ENCODE measurements at regions not wholly inside any gene's neighbourhood (a gene's known extent, or its start where the extent isn't known, plus 50 kb on each side); places are given as distances from the start of the nearest gene placed in this dataset.

DNA sequence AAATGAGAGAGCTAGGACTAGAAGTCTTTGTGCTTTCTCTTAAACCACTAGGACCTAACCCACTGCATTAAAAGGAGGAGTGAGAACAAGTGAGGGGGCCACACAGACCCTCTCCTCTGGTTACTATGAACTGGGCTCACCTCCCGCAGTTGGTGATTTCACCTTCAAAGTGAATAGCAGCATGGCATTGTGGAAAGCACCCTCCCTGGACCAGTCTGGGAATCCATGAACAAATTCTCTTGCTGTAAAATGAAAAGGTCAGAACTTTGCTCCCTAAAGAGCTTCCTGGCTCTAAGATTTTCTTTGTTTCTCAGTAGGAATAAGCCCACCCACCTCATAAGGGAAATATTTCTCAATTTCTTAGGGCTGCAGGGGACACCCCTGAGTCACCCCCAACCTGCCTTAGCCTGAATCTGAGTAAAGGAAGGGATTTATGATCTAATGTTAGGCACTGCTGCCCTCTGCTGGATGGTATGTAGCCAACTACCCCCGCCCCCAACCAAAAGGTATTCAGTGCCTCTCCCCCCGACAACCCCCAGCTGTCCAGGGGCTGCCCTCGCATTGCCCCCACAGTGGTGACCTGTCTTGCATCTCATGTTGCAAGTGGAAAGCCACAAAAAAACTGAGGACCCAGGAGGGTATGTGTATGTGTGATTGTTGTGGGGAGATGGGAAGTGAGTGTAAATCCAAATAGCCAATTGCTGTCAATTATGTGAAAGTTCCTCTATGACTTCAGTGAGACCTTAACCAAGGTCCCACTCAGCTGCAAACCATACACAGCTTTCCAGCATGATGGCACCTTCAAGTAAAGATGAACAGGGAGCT is 230.9 kb upstream of the SLC14A2 start:
- TF ChIP-seq, protein P1, sequence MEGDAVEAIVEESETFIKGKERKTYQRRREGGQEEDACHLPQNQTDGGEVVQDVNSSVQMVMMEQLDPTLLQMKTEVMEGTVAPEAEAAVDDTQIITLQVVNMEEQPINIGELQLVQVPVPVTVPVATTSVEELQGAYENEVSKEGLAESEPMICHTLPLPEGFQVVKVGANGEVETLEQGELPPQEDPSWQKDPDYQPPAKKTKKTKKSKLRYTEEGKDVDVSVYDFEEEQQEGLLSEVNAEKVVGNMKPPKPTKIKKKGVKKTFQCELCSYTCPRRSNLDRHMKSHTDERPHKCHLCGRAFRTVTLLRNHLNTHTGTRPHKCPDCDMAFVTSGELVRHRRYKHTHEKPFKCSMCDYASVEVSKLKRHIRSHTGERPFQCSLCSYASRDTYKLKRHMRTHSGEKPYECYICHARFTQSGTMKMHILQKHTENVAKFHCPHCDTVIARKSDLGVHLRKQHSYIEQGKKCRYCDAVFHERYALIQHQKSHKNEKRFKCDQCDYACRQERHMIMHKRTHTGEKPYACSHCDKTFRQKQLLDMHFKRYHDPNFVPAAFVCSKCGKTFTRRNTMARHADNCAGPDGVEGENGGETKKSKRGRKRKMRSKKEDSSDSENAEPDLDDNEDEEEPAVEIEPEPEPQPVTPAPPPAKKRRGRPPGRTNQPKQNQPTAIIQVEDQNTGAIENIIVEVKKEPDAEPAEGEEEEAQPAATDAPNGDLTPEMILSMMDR (IDR thresholded peaks at IDR 0.05) = peak in 5 of 7 experiments; percentile 36 to 75 (median 57)
- TF ChIP-seq EP300 (IDR thresholded peaks at IDR 0.05) (no peak), POLR2A (IDR thresholded peaks at IDR 0.05) (no peak), POLR2AphosphoS5 (IDR thresholded peaks at IDR 0.05) (no peak)

Measured in stomach (tissue), 4 donors.